Activated CD4-positive, alpha-beta T cell treated with anti-CD3 and anti-CD28 coated beads for 36 hours (primary cell): ENCODE measurements at regions not wholly inside any gene's neighbourhood (a gene's known extent, or its start where the extent isn't known, plus 50 kb on each side); places are given as distances from the start of the nearest gene placed in this dataset.

Experiments used
- ATAC-seq: fragments of 200-7000 bp; cut with Tn5 transposase; one replicate; pipeline ENCODE4 v1.10.0; 2021; ENCODE audit warnings: mild to moderate bottlenecking, moderate library complexity
- CTCF ChIA-PET: fragments of 350-600 bp; sonication (Branson Sonifier 250); formaldehyde crosslinking; loops from one replicate; lab custom pipeline; 2021; ENCODE audit warnings: antibody characterized with exemption; lab: Charles Lee
- POLR2A ChIA-PET: fragments of 350-600 bp; sonication (Branson Sonifier 250); formaldehyde crosslinking; loops from one replicate; lab custom pipeline; 2021; ENCODE audit warnings: antibody characterized with exemption, inconsistent platforms; lab: Charles Lee
- DNase-seq: peaks from one replicate; pipeline ENCODE4 v3.0.0-alpha.2; 2020
- H3K27ac Mint-ChIP-seq: one replicate; pipeline ENCODE4 v1.8.0; 2021; ENCODE audit warnings: mixed read lengths
- H3K27me3 Mint-ChIP-seq: one replicate; pipeline ENCODE4 v1.8.0; 2021; ENCODE audit warnings: mixed read lengths
- H3K36me3 Mint-ChIP-seq: one replicate; pipeline ENCODE4 v1.8.0; 2021; ENCODE audit warnings: low read depth, mixed read lengths
- H3K4me1 Mint-ChIP-seq: one replicate; pipeline ENCODE4 v1.8.0; 2021; ENCODE audit warnings: mixed read lengths
- H3K4me3 Mint-ChIP-seq: one replicate; pipeline ENCODE4 v1.8.0; 2021; ENCODE audit warnings: mild to moderate bottlenecking, moderate library complexity, mixed read lengths
- H3K9me3 Mint-ChIP-seq: one replicate; pipeline ENCODE4 v1.8.0; 2021; ENCODE audit warnings: low read depth, mixed read lengths
- intact Hi-C, 2 experiments: fragments of 100-400 bp; cut with DNase I in 1 of 2; cut with micrococcal nuclease in 1 of 2; formaldehyde crosslinking; loops; one replicate each; pipeline versions ENCODE4 v1.14.2 to v1.15.1; 2022 to 2024; cut with DNase I, micrococcal nuclease

DNA sequence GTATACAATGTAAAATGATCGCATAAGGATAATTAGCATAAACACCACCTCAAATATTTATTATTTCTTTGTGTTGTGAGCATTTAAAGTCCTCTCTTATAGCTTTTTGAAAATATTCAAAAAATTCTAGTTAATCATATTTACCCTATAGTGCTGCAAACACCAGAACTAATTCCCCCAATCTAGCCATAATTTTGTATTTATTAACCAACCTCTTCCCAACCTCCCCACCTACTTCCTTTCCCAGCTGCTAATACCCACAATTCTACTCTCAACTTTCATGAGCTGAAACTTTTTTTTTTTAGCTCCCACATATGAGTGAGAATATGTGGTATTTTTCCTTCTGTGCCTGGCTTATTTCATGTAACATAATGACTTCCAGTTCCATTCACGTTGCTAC lies 317.8 kb upstream of the ATP10B start:
- intact Hi-C loops = no loop called here
- Mint-ChIP-seq H3K27me3 (no peaks in the 10 kb centered on the region), H3K9me3 (peaks cover 4% of the 10 kb centered on the region), H3K36me3 (no peaks in the 10 kb centered on the region), H3K4me1 (no peaks in the 10 kb centered on the region), H3K27ac (no peak overlapping the region), H3K4me3 (no peak overlapping the region)
- ChIA-PET POLR2A (no interaction called here), CTCF (no interaction called here)
- ATAC-seq (no peak), DNase-seq (no peak)

DNA sequence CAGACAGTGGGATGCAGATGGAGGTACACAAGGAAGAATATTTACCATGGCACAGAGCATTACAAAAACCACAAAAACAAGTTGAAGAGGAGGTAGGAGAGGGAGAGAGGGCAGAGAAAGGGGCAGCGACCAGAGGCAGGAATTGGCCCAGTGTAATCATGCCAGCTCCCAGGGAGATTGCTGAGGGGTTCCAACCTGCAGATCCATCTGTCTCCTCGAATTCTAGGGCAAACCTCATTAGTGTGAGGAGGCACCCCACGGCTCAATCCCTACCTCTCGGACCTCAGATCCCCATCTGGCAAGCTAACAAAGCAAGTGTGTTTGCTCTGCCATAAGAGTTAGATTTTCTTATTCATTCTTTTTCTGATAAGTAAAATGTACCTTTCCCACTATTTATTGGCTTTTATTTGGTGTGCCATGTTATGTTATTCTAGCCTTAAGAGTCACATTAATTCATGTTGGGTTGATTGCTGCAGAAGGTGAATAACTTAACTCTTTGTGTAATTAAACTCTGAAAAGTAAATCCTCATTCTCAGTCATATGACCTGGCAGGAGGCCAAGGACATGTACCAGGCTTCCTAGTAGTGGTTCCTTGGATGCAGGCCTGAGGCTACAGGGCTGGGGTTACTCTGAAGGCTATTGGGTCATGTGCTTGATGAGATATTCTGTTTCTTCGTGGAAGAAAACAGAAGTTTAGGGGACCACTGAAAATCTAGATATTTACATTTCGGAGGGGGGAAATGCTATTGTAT lies 315.2 kb upstream of the ATP10B start:
- POLR2A ChIA-PET = no interaction called here
- H3K27me3 Mint-ChIP-seq = no peaks in the 10 kb centered on the region
- peaks cover 4% of the 10 kb centered on the region for H3K9me3 Mint-ChIP-seq
- no peak overlapping the region for H3K4me3 Mint-ChIP-seq
- ATAC-seq = no peak
- no peak for DNase-seq
- H3K27ac Mint-ChIP-seq = no peak overlapping the region
- intact Hi-C loops = no loop called here
- CTCF ChIA-PET = no interaction called here
- H3K4me1 Mint-ChIP-seq = no peaks in the 10 kb centered on the region
- H3K36me3 Mint-ChIP-seq = no peaks in the 10 kb centered on the region

DNA sequence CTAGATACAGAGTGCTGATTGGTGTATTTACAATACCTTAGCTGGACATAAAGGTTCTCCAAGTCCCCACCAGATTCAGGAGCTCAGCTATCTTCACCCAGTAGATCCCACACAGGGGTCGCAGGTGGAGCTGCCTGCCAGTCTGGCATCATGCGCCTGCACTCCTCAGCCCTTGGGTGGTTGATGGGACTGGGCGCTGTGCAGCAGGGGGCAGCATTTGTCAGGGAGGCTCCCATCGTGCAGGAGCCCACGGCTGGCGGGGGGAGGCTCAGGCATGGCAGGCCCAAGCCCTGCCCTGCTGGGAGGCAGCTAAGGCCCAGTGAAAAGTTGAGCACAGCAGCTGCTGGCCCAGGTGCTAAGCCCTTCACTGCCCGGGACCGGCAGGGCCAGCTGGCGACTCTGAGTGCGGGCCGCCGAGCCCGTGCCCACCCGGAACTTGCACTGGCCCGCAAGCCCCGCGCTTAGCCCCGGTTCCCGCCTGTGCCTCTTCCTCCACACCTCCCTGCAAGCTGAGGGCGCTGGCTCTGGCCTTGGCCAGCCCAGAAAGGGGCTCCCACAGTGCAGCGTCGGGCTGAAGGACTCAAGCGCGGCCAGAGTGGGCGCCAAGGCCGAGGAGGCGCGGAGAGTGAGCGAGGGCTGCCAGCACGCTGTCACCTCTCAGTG lies 314.1 kb upstream of the ATP10B start:
- POLR2A ChIA-PET = no interaction called here
- Mint-ChIP-seq H3K9me3 (peaks cover 4% of the 10 kb centered on the region), H3K27me3 (no peaks in the 10 kb centered on the region), H3K4me1 (no peaks in the 10 kb centered on the region), H3K36me3 (no peaks in the 10 kb centered on the region), H3K4me3 (no peak overlapping the region), H3K27ac (no peak overlapping the region)
- ATAC-seq (no peak), DNase-seq (no peak)
- CTCF ChIA-PET = no interaction called here
- intact Hi-C loops = no loop called here

DNA sequence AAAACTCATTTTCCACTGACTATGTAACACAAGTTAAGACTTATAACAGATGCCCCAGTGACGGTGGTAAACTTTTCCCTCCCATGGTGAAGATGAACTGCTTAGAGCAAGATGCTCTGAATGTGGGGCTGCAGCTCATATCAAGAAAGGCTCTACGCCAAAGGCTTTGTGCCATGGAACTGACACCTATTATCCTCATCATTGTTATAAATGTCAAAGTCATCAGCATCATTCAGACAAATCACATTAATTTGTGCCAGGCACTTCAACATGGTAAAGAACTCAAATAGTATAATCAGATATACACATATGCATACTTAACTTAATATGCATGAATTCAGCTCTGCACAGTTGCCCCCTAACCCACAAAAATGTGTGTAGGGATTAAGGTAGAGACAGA lies 305.9 kb upstream of the ATP10B start:
- DNase-seq (no peak), ATAC-seq (no peak)
- intact Hi-C loops = no loop called here
- ChIA-PET POLR2A (no interaction called here), CTCF (no interaction called here)
- H3K36me3 Mint-ChIP-seq = no peaks in the 10 kb centered on the region
- H3K4me1 Mint-ChIP-seq = no peaks in the 10 kb centered on the region
- H3K27ac Mint-ChIP-seq = no peak overlapping the region
- no peak overlapping the region for H3K4me3 Mint-ChIP-seq
- no peaks in the 10 kb centered on the region for H3K27me3 Mint-ChIP-seq
- H3K9me3 Mint-ChIP-seq = peaks cover 3% of the 10 kb centered on the region

DNA sequence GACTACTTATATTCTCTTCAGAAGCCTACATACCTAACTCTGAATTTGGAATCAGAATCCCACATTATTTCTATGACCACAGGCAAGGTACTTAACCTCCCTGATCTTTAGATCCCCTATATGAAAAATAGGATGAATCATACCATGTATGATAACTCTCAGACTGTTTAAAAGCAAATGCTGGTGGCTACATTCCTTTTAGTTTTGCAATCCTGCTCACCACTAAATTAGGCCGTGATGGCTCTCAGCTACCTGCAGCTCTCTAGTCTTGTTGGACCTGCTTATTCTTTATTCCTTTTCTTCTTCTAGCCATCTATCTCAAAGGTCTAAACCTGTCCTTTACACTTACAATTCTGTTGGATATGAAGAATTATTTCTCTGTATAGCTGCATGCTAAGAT lies 303.4 kb upstream of the ATP10B start:
- peaks cover 3% of the 10 kb centered on the region for H3K9me3 Mint-ChIP-seq
- ChIA-PET CTCF (no interaction called here), POLR2A (no interaction called here)
- no peaks in the 10 kb centered on the region for H3K36me3 Mint-ChIP-seq
- H3K27me3 Mint-ChIP-seq = no peaks in the 10 kb centered on the region
- no peak overlapping the region for H3K27ac Mint-ChIP-seq
- H3K4me3 Mint-ChIP-seq = no peak overlapping the region
- intact Hi-C loops = no loop called here
- no peak for ATAC-seq
- no peaks in the 10 kb centered on the region for H3K4me1 Mint-ChIP-seq
- no peak for DNase-seq

DNA sequence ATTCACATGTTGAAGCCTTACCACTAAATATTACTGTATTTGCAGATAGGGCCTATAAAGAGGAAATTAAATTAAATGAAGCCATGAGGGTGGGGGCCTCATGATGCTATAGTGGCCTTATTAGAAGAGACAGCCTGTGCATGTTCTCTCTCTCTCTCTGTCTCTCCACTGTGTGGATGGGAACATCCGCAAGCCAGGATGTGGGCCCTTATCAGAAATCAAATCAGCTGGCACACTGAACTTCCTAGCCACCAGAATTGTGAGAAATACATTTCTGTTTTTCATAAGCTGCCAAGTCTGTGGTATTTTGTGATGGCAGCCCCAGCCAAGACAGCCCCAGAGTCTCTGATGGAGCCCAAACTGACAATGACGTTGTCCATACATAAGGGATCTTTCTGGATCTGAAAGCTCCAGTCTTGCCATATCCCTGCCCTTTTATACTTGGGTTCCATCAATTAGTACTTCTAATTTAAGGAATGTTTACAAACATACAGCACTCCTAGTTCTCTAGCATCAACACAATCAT lies 300.5 kb upstream of the ATP10B start:
- ATAC-seq (no peak), DNase-seq (no peak)
- H3K36me3 Mint-ChIP-seq = no peaks in the 10 kb centered on the region
- H3K27me3 Mint-ChIP-seq = no peaks in the 10 kb centered on the region
- ChIA-PET POLR2A (no interaction called here), CTCF (no interaction called here)
- intact Hi-C loops = no loop called here
- H3K27ac Mint-ChIP-seq = no peak overlapping the region
- H3K9me3 Mint-ChIP-seq = peaks cover 3% of the 10 kb centered on the region
- no peak overlapping the region for H3K4me3 Mint-ChIP-seq
- H3K4me1 Mint-ChIP-seq = no peaks in the 10 kb centered on the region

DNA sequence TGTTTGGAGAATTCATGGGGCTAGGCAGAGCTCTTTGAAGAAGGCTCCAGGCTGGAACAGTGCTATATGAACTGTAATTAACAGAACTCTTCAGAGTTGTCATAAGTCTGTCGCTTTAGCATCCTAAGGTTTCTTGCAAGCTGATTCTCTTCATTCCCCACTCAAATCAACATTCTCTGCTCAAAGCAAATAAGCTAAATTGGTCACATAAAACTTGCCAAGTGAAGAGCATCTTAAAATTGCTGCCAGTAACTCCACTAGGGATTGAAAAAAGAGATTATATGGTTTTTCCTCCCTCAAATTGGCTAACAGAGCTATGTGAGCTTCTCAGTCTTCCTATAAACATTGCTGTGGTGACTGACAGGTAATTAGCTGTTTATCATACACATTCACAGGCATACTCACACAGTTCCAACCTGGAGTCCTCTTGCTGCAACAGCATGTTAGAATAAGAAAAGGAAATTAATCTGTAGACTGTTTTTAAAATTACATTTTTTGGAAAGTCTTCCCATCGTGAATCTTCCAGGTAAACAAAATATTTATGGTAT lies 298.5 kb upstream of the ATP10B start:
- Mint-ChIP-seq H3K36me3 (no peaks in the 10 kb centered on the region), H3K27me3 (no peaks in the 10 kb centered on the region), H3K9me3 (peaks cover 3% of the 10 kb centered on the region), H3K4me3 (no peak overlapping the region), H3K4me1 (no peaks in the 10 kb centered on the region), H3K27ac (no peak overlapping the region)
- ChIA-PET POLR2A (no interaction called here), CTCF (interaction anchor here (1.5 kb wide), 1 partner anchor 10 kb away, joined by 4 read pairs; no protein-coding TSS in a partner anchor)
- DNase-seq (no peak), ATAC-seq (no peak)
- intact Hi-C loops = no loop called here

DNA sequence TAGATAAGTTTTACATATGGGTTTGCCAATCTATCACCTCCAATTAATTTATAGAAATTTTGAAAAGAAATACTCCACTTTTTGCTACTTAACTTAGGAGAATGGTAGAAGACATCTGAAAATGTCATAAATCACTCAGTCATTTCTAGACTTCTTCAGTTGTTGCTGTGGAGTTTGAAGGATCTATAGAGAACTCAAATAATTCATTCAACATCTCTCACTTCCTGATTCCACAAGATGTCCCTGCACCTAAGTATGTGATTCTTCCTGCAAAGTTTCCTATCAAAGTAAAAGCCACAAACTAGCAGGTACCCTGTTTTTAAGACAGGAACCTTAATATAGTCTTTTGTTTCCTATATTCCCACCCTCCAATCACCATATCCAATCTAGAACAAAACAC lies 297.1 kb upstream of the ATP10B start:
- ChIA-PET CTCF (no interaction called here), POLR2A (no interaction called here)
- DNase-seq (no peak), ATAC-seq (no peak)
- H3K27ac Mint-ChIP-seq = no peak overlapping the region
- H3K36me3 Mint-ChIP-seq = no peaks in the 10 kb centered on the region
- no peak overlapping the region for H3K4me3 Mint-ChIP-seq
- peaks cover 4% of the 10 kb centered on the region for H3K9me3 Mint-ChIP-seq
- H3K4me1 Mint-ChIP-seq = no peaks in the 10 kb centered on the region
- no peaks in the 10 kb centered on the region for H3K27me3 Mint-ChIP-seq
- intact Hi-C loops = no loop called here

DNA sequence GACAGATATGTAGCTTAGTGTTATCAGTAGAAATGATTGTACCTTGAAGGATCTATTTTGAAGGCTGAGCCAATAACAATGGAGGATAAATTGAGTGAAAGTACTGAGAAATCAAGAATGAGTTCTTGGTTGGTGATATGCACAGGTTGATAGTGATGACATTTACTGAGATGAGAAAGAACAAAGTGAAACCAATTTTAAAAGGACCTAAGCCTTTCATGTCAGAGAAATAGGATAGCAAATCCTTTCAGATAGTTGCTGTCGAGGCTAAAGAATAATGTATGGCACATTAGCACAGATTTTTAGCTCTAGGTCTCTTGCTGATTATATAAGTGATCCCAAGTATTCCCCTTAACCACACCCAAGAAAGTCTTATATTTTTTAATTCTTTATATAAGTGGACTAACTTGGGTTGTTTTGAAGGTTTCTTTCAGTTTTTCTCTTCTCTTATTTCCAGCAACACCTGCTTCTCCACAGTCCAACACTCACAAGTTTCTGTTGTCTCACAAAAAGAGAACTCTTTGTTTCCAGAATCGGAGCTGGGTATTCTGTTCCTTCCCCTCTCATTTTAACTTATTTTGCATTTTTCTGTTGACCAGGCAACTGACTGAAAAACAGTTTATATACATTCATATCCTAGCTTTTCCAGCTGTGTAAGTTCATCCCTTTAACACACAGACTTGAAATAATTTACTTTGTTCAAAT lies 286.9 kb upstream of the ATP10B start:
- Mint-ChIP-seq H3K4me1 (no peaks in the 10 kb centered on the region), H3K27ac (no peak overlapping the region), H3K36me3 (no peaks in the 10 kb centered on the region), H3K4me3 (no peak overlapping the region), H3K27me3 (no peaks in the 10 kb centered on the region), H3K9me3 (peaks cover 3% of the 10 kb centered on the region)
- ChIA-PET POLR2A (no interaction called here), CTCF (interaction anchor here (0.7 kb wide), 1 partner anchor 74 kb away, joined by 3 read pairs; no protein-coding TSS in a partner anchor)
- intact Hi-C loops = no loop called here
- DNase-seq = no peak
- ATAC-seq = no peak

DNA sequence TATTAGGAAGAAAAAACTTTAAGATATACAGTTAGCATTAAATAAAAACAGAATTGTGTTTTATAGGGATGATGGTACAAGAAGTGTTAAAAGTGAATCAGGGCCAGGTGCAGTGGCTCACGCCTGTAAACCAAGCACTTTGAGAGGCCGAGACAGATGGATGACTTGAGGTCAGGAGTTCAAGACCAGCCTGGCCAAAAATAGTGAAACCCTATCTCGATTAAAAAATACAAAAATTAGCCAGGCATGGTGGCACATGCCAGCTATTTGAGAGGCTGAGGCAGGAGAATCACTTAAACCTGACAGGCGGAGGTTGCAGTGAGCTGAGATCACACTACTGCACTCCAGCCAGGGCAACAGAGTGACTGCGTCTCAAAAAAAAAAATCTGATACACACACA lies 282.9 kb upstream of the ATP10B start:
- H3K9me3 Mint-ChIP-seq = peaks cover under 1% of the 10 kb centered on the region
- ATAC-seq (no peak), DNase-seq (no peak)
- intact Hi-C loops = no loop called here
- H3K27me3 Mint-ChIP-seq = no peaks in the 10 kb centered on the region
- no peak overlapping the region for H3K27ac Mint-ChIP-seq
- H3K36me3 Mint-ChIP-seq = no peaks in the 10 kb centered on the region
- CTCF ChIA-PET = interaction anchor here (1.7 kb wide), 1 partner anchor 23 kb away, joined by 4 read pairs; no protein-coding TSS in a partner anchor
- H3K4me1 Mint-ChIP-seq = no peaks in the 10 kb centered on the region
- H3K4me3 Mint-ChIP-seq = no peak overlapping the region
- POLR2A ChIA-PET = no interaction called here

DNA sequence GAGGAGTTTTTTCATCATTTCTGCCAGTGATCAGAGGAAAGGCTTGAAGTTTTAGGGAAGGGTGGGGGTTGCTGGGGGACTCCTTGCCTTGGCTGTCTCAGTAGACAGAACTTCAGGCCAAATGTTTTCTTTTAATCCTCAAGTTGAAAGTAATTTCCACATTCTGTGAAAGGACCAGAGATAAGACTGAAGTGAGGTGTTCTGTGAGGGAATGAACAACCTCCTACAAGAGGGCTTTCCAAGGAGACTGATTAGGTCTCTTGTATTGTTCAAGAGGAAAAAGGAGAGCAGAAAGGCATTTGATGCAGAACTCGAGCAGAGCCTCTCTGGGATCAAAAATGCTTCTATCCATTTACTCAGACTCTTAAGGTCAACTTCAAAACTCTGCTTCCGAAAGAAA lies 282.1 kb upstream of the ATP10B start:
- CTCF ChIA-PET = interaction anchor here (1.7 kb wide), 1 partner anchor 22 kb away, joined by 4 read pairs; no protein-coding TSS in a partner anchor
- Mint-ChIP-seq H3K27me3 (peaks cover 2% of the 10 kb centered on the region), H3K4me1 (no peaks in the 10 kb centered on the region), H3K9me3 (peaks cover 5% of the 10 kb centered on the region), H3K4me3 (no peak overlapping the region), H3K36me3 (no peaks in the 10 kb centered on the region), H3K27ac (no peak overlapping the region)
- DNase-seq (no peak), ATAC-seq (no peak)
- POLR2A ChIA-PET = no interaction called here
- intact Hi-C loops = no loop called here
